WTC11 (cell line): ENCODE measurements at regions not wholly inside any gene's neighbourhood (a gene's known extent, or its start where the extent isn't known, plus 50 kb on each side); places are given as distances from the start of the nearest gene placed in this dataset.

ENCODE experiments used
- ATAC-seq: fragments of 200-7000 bp; cut with Tn5 transposase; 2 replicates; pipeline ENCODE4 v1.10.0; 2021; ENCODE audit warnings: mild to moderate bottlenecking, moderate library complexity
- CTCF ChIA-PET: fragments of 300-600 bp; sonication (Branson Sonifier 250); formaldehyde crosslinking; loops from one replicate; lab custom pipeline; 2021; ENCODE audit warnings: antibody characterized with exemption; lab: Charles Lee
- POLR2A ChIA-PET: fragments of 350-600 bp; sonication (Branson Sonifier 250); formaldehyde crosslinking; loops from one replicate; lab custom pipeline; 2021; ENCODE audit warnings: antibody characterized with exemption; lab: Charles Lee
- DNase-seq: peaks from one replicate; pipeline ENCODE4 v3.0.0; 2021; ENCODE audit warnings: low spot score
- H3K27ac Mint-ChIP-seq: 2 replicates; pipeline ENCODE4 v1.8.0; 2021; ENCODE audit warnings: mixed read lengths
- H3K27me3 Mint-ChIP-seq: 2 replicates; pipeline ENCODE4 v1.8.0; 2021; ENCODE audit warnings: low read depth, mild to moderate bottlenecking, moderate library complexity, mixed read lengths
- H3K36me3 Mint-ChIP-seq: 2 replicates; pipeline ENCODE4 v1.8.0; 2021; ENCODE audit warnings: mixed read lengths
- H3K4me1 Mint-ChIP-seq: 2 replicates; pipeline ENCODE4 v1.8.0; 2022; ENCODE audit warnings: mixed read lengths
- H3K4me3 Mint-ChIP-seq: 2 replicates; pipeline ENCODE4 v1.8.0; 2021; ENCODE audit warnings: mild to moderate bottlenecking, moderate library complexity, mixed read lengths
- H3K9me3 Mint-ChIP-seq: 2 replicates; pipeline ENCODE4 v1.8.0; 2021; ENCODE audit warnings: mixed read lengths
- ATF2 ChIP-seq: sonication (generic); formaldehyde crosslinking; IDR thresholded peaks from 2 replicates; pipeline ENCODE4 v1.8.1; 2022; ENCODE audit warnings: low read depth, missing genetic modification reagents, borderline replicate concordance
- CTCF ChIP-seq: fragments of 200-600 bp; IDR thresholded peaks from 2 replicates; pipeline ENCODE4 v1.8.0; 2022; ENCODE audit warnings: antibody characterized with exemption
- E2F4 ChIP-seq: sonication (generic); formaldehyde crosslinking; IDR thresholded peaks from 2 replicates; pipeline ENCODE4 v1.8.1; 2022; ENCODE audit warnings: low read depth, mild to moderate bottlenecking, moderate library complexity, missing genetic modification reagents, borderline replicate concordance
- ELF4 ChIP-seq: sonication (generic); formaldehyde crosslinking; IDR thresholded peaks from 2 replicates; pipeline ENCODE4 v1.8.1; 2022; ENCODE audit warnings: low read depth, mild to moderate bottlenecking, moderate library complexity, missing genetic modification reagents
- ERG ChIP-seq: fragments of 250-450 bp; sonication (Bioruptor Pico); IDR thresholded peaks from 2 replicates; pipeline ENCODE4 v1.8.0; 2021; ENCODE audit warnings: mild to moderate bottlenecking
- KAT7 ChIP-seq: sonication (generic); formaldehyde crosslinking; IDR thresholded peaks from 2 replicates; pipeline ENCODE4 v1.8.1; 2023; ENCODE audit warnings: missing genetic modification reagents, mild to moderate bottlenecking, borderline replicate concordance
- NR3C1 ChIP-seq: sonication (generic); formaldehyde crosslinking; conservative IDR thresholded peaks from 2 replicates; pipeline ENCODE4 v1.8.1; 2023; ENCODE audit warnings: low read depth, mild to moderate bottlenecking, missing genetic modification reagents
- PREB ChIP-seq: sonication (generic); formaldehyde crosslinking; IDR thresholded peaks from 2 replicates; pipeline ENCODE4 v1.8.1; 2022; ENCODE audit warnings: mild to moderate bottlenecking, missing genetic modification reagents, moderate library complexity, borderline replicate concordance
- STAT6 ChIP-seq: sonication (generic); formaldehyde crosslinking; conservative IDR thresholded peaks from 2 replicates; pipeline ENCODE4 v1.8.1; 2023; ENCODE audit warnings: mild to moderate bottlenecking, low read depth, missing genetic modification reagents, moderate library complexity
- TEAD1 ChIP-seq: sonication (generic); formaldehyde crosslinking; IDR thresholded peaks from 2 replicates; pipeline ENCODE4 v1.8.0; 2022; ENCODE audit warnings: mild to moderate bottlenecking, missing genetic modification reagents
- ZNF121 ChIP-seq: sonication (generic); formaldehyde crosslinking; IDR thresholded peaks from 2 replicates; pipeline ENCODE4 v1.8.0; 2023; ENCODE audit warnings: missing genetic modification reagents
- ZNF281 ChIP-seq: sonication (generic); formaldehyde crosslinking; IDR thresholded peaks from 2 replicates; pipeline ENCODE4 v1.8.0; 2023; ENCODE audit warnings: mild to moderate bottlenecking, missing genetic modification reagents
- ZNF396 ChIP-seq: fragments of 250-450 bp; sonication (Bioruptor Pico); IDR thresholded peaks from 2 replicates; pipeline ENCODE4 v1.8.0; 2021; ENCODE audit warnings: mild to moderate bottlenecking, moderate library complexity, borderline replicate concordance
- ZNF425 ChIP-seq: fragments of 250-450 bp; sonication (Bioruptor Pico); conservative IDR thresholded peaks from 2 replicates; pipeline ENCODE4 v1.9.0; 2021; ENCODE audit warnings: mild to moderate bottlenecking

- TF ChIP-seq PREB (CRISPR knock-in tag) (no peak), STAT6 (no peak), TEAD1 (CRISPR knock-in tag) (no peak), ZNF396 (no peak), CTCF (no peak), ZNF425 (CRISPR knock-in tag) (no peak), ZNF121 (no peak)
Observed at GRCh38 chr1:208670778-208671177, 426.6 kb upstream of the PLXNA2 start (continued).

- Mint-ChIP-seq H3K9me3 (peaks cover 6% of the 10 kb centered on the region), H3K4me3 (no peak overlapping the region), H3K27me3 (no peaks in the 10 kb centered on the region), H3K36me3 (no peaks in the 10 kb centered on the region), H3K4me1 (no peaks in the 10 kb centered on the region), H3K27ac (no peak overlapping the region)
- TF ChIP-seq ZNF281 (CRISPR knock-in tag) = no peak
- TF ChIP-seq NR3C1 = no peak
- no peak for TF ChIP-seq ERG (CRISPR knock-in tag)
- ChIA-PET POLR2A (no interaction called here), CTCF (no interaction called here)
- ATAC-seq (no peak), DNase-seq (no peak)
Observed at GRCh38 chr1:208681878-208682663, 437.9 kb upstream of the PLXNA2 start.

- H3K27me3 Mint-ChIP-seq = no peaks in the 10 kb centered on the region
- ChIA-PET CTCF (no interaction called here), POLR2A (no interaction called here)
- H3K9me3 Mint-ChIP-seq = peaks cover 7% of the 10 kb centered on the region
- DNase-seq (no peak), ATAC-seq (no peak)
- no peak overlapping the region for H3K27ac Mint-ChIP-seq
- H3K36me3 Mint-ChIP-seq = no peaks in the 10 kb centered on the region
- H3K4me1 Mint-ChIP-seq = no peaks in the 10 kb centered on the region
- no peak overlapping the region for H3K4me3 Mint-ChIP-seq
- TF ChIP-seq ELF4 (CRISPR knock-in tag) (no peak), ZNF281 (CRISPR knock-in tag) (no peak), ATF2 (no peak), E2F4 (no peak), KAT7 (no peak)
Observed at GRCh38 chr1:208682664-208683013, 438.5 kb upstream of the PLXNA2 start.
